PFSK-1 (cell line): ENCODE measurements at regions not wholly inside any gene's neighbourhood (a gene's known extent, or its start where the extent isn't known, plus 50 kb on each side); places are given as distances from the start of the nearest gene placed in this dataset.

Source experiments
- FOXP2 ChIP-seq: optimal IDR thresholded peaks from 2 replicates; pipeline ENCODE3; 2011; ENCODE audit warnings: borderline replicate concordance, control low read depth, inconsistent platforms; ENCODE audit not compliant: insufficient read depth; ENCODE audit errors: extremely low read length, extremely low read depth
- POLR2AphosphoS5 ChIP-seq: IDR thresholded peaks from 2 replicates; pipeline ENCODE4 v1.6.1; 2012; ENCODE audit warnings: low read depth, mild to moderate bottlenecking, control low read depth, low read length, moderate library complexity
- SIN3A ChIP-seq: IDR thresholded peaks from 2 replicates; pipeline ENCODE4 v1.6.1; 2012; ENCODE audit warnings: mild to moderate bottlenecking, low read length, moderate library complexity, borderline replicate concordance; ENCODE audit not compliant: insufficient read depth
- TAF1 ChIP-seq: IDR thresholded peaks from 2 replicates; pipeline ENCODE4 v1.6.1; 2012; ENCODE audit warnings: low read length, control low read depth, borderline replicate concordance; ENCODE audit not compliant: insufficient read depth
- TF ChIP-seq, protein P1 (sequence below), 2 experiments: IDR thresholded peaks; 2 replicates each; pipeline versions ENCODE4 v1.6.1 to v1.8.0; 2011 to 2012; ENCODE audit warnings: low read depth in 2 of 2, low read length in 2 of 2, control low read depth in 1 of 2, inconsistent platforms in 1 of 2, mild to moderate bottlenecking in 1 of 2, moderate library complexity in 1 of 2; ENCODE audit not compliant: insufficient read depth in 1 of 2

DNA sequence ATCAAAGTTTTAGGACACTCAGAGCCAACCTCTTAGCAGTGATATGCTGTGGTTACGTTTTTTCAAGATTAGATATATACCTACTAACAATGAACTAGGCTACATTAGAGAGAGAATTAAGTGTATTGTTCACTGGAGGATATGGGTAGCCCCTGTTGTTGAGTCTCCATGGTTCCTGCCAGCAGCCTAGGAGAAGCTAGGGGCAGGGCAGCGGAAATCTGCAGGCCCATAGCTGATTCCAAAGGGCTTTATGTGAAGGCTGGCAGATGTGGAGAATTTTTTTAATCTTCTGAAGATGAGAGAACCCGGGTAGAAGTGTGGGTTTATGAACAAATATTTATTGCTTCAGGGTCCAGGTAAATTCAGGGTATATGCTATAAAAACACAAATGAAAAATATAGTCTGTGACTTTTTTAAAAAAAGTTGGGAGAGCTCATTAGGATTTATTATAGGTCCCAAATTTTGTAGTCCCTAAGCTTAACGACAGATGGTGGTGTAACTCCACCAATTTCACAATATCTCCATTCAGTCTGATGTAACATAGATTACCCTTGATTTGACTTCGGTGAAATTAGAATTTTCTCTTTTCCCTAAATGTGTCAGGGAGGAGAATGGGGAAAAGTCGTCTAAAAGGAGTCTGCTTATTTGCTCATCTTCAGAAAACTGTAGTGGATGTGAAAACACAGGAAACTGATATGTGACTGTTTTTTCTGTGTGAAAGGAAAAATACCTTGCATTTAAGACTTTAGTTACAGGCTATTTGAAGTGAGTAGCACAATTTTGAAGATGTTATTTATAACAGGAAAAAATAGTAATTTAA, 163.0 kb upstream of the PPP1R3A start:
- TF ChIP-seq TAF1 (no peak), FOXP2 (no peak), POLR2AphosphoS5 (no peak), SIN3A (no peak)
- TF ChIP-seq, protein P1, sequence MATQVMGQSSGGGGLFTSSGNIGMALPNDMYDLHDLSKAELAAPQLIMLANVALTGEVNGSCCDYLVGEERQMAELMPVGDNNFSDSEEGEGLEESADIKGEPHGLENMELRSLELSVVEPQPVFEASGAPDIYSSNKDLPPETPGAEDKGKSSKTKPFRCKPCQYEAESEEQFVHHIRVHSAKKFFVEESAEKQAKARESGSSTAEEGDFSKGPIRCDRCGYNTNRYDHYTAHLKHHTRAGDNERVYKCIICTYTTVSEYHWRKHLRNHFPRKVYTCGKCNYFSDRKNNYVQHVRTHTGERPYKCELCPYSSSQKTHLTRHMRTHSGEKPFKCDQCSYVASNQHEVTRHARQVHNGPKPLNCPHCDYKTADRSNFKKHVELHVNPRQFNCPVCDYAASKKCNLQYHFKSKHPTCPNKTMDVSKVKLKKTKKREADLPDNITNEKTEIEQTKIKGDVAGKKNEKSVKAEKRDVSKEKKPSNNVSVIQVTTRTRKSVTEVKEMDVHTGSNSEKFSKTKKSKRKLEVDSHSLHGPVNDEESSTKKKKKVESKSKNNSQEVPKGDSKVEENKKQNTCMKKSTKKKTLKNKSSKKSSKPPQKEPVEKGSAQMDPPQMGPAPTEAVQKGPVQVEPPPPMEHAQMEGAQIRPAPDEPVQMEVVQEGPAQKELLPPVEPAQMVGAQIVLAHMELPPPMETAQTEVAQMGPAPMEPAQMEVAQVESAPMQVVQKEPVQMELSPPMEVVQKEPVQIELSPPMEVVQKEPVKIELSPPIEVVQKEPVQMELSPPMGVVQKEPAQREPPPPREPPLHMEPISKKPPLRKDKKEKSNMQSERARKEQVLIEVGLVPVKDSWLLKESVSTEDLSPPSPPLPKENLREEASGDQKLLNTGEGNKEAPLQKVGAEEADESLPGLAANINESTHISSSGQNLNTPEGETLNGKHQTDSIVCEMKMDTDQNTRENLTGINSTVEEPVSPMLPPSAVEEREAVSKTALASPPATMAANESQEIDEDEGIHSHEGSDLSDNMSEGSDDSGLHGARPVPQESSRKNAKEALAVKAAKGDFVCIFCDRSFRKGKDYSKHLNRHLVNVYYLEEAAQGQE (IDR thresholded peaks at IDR 0.05; ENCODE audit: insufficient read depth in 1 of 2, low read depth in 2 of 2, low read length in 2 of 2), result no peak

DNA sequence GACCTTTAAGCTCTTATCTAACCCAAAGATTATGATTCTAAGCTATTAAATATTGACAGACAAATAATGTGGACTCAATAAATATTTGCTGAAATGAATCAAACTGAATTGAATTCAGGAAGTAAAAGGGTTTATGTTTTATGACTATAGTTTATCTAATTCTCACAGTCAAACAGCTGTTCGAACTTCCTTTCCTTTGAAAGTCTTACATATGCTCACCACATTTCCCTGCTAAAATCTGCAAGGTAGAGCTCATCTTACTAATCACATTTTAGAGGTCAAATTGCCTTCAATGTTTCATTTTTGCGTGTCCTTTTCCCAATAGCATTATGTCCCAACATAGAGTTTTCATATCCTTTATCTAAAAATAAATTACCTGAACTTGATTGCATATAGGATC, 154.9 kb upstream of the PPP1R3A start:
- TF ChIP-seq POLR2AphosphoS5, result no peak
- TF ChIP-seq, protein P1 (IDR thresholded peaks at IDR 0.05; ENCODE audit: insufficient read depth in 1 of 2, low read depth in 2 of 2, low read length in 2 of 2), result no peak
- no peak for TF ChIP-seq SIN3A
- TF ChIP-seq TAF1, result no peak
- TF ChIP-seq FOXP2, result no peak

DNA sequence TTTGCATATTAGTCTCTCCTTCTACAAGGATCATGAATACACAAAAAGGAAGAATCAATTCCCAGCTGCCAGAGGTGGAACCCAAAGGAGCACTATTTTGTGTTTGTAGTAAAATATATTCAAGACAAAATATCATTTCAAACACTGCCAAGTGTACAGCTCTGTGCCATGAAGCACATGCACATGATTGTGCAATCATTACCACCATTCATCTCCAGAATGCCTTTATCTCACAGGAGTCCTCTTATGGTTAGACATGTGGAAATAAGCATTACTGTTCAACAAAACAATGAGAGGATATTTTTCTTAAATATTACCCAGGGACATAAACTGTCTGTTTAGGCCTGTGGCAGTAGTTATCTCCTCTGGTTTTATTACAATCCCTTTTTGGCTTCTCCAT, 151.4 kb upstream of the PPP1R3A start:
- no peak for TF ChIP-seq TAF1
- no peak for TF ChIP-seq POLR2AphosphoS5
- no peak for TF ChIP-seq SIN3A
- no peak for TF ChIP-seq FOXP2
- TF ChIP-seq, protein P1 (IDR thresholded peaks at IDR 0.05; ENCODE audit: insufficient read depth in 1 of 2, low read depth in 2 of 2, low read length in 2 of 2), result no peak

GRCh38 chr7:114062810-114063209, 144.0 kb upstream of the PPP1R3A start:
- TF ChIP-seq, protein P1 (IDR thresholded peaks at IDR 0.05; ENCODE audit: insufficient read depth in 1 of 2, low read depth in 2 of 2, low read length in 2 of 2), result no peak
- TF ChIP-seq POLR2AphosphoS5 (no peak), SIN3A (no peak), FOXP2 (no peak), TAF1 (no peak)

GRCh38 chr7:114051871-114052331, 133.1 kb upstream of the PPP1R3A start:
- TF ChIP-seq POLR2AphosphoS5 (no peak), FOXP2 (no peak), SIN3A (no peak)
